NCI-H1048 (cell line): ENCODE measurements at regions not wholly inside any gene's neighbourhood (a gene's known extent, or its start where the extent isn't known, plus 50 kb on each side); places are given as distances from the start of the nearest gene placed in this dataset.

Source experiments
- DNase-seq: peaks from one replicate; lab custom pipeline; 2025; lab: John Stamatoyannopoulos, UW

DNA sequence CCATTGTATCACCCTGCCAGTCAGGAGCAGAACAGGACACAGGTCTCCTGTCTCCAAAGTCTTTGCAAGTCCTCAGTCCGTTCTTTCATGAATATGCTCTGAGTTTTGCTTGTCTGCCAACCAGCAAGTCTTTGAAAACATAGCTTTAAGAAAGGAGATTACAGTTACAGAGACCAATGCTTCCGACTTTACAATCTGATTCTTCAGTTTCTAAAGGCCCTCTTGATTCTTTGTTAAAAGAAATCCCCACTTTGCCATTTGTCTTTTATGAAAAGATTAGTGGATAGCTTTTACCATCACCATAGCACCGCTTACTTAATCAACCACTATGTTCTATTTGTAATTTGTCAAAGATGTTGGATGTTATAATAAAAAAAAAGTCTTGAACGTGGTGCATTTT is 562.8 kb upstream of the BTBD3 start:
- DNase-seq: no peak

DNA sequence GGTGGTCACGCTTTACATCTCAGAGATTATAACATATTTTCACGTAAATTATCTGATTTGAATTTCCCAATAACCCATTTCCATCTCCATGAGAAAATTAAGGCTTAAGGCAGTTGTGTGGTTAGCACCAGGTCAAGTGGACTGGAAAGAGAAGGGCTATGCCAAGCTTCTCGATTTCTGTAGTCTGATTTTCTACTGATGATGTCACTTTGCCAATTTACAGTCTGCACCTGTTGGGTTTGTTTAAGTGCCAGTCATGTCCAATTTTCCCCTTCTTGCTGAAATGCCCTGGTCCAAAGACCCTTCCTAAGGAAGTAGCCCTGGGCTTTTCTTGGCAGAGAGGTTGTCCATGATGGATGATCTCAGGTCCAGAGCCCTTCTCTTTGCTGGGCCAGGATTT is 562.3 kb upstream of the BTBD3 start:
- no peak for DNase-seq

DNA sequence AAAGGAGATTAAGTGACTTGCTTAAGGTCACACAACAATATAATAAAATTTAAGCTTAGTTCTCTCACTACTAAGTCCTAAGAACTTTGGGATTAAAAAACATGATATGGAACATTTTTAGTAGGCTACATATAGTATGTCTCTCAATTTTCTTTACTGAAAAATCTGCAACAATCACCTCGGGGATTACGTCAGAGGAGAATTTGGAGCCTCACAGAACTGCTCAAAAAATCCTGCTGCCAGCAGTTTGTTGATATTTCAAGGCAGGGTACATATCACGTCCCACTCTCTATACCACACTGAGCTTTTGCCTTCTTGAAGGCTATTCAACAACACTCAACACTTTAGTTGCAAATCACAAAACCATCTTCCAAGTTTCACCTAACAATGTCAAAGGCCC is 561.6 kb upstream of the BTBD3 start:
- DNase-seq: no peak

DNA sequence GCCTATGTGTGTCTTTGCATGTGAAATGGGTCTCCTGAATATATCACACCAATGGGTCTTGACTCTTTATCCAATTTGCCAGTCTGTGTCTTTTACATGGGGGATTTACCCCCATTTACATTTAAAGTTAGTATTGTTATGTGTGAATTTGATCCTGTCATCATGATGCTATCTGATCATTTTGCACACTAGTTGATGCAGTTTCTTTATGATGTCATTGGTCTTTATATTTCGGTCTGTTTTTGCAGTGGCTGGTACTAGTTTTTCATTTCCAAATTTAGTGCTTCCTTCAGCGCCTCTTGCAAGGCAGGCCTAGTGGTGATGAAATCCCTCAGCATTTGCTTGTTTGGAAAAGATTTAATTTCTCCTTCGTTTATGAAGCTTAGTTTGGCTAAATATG is 555.2 kb upstream of the BTBD3 start:
- no peak for DNase-seq

DNA sequence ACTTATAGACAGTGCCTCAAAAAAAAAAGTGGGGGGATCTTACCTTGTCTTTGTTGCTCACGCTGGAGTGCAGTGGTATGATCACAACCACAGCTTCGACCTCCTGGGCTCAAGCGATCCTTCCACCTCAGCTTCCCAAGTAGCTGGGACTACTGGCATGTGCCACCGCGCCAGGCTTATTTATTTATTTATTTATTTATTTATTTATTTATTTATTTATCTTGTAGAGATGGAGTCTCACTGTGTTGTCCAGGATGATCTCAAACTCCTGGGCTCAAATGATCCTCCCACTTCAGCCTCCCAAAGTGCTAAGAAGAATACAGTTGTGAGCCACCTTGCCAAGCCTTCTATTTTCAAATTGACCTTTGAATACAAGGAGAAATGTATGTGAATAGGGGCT is 553.0 kb upstream of the BTBD3 start:
- DNase-seq: no peak

DNA sequence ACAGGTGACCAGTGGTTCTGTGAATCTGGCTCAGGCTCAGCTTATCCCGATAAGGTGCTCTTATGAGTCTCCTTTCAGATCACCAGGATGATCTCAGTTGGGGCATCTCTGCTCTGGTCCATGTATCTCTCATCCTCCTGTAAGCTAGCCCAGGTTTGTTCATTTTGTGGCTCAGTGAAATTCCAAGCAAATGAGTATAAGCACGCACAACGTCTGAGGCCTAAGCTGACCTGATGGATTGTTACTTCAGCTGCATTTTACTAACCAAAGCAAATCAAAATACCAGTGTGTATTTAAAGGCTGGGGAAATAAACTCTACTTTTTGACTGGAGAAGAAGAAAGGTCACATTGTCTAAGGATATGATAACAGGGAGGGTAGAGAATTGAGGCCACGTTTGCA is 551.0 kb upstream of the BTBD3 start:
- DNase-seq: no peak

DNA sequence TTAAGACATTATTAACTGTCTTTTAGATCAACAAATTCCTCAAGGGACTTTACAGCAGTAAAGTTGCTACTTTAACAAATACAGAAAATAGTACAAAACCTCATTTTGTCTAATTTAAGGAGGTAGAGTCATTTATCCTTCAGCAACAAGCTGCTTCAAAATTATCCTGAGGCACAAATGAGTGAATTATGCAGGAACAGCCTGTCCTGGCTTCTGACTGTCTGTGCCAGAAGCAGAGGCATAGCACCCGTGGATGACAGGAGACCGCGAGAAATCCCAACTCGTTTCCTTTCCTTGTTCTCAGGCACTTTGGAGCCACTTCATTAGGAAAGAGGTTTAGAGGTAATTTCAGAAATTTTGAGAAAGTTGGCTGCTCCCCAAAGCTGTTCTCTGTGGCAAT is 549.2 kb upstream of the BTBD3 start:
- no peak for DNase-seq

DNA sequence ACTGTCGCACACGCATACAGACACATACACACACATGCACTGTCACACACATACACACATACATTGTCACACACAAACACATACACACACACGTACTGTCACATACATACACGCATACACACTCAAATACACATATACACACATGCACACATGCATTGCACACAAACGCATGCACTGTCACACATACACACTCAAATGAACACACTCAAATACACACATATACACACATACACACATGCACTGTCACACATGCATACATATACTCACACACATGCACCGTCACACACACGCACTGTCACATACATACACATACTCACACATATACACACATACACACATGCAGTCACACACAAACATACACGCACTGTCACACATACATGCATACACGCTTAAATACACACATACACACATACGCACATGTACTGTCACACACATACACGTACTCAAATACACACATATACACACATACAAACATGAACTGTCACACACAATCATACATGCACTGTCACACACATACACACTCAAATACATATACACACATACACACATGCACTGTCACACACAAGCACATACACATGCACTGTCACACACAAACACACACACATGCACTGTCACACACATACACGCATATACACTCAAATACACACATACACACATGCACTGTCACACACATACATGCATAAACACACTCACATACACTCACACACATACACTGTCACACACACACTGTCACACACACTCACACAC is 548.6 kb upstream of the BTBD3 start:
- DNase-seq: no peak

DNA sequence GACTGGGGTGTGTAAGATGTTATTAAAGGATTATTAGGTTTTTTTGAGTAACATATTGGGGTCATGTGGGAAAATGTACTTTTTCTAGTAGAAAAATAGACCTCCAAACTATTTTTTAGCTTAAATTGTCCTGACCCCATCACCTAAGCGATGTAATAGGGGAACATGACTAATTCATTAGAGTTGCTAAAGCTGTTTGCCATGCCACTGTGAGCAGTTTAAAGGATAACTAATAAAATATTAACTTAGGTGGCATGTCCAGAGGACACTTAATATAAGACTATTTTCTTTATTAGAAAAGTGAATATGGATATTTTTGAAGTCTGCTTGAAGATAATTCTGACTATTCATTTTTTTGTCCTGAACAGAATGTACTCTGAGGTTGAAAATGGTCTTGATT is 545.9 kb upstream of the BTBD3 start:
- DNase-seq: no peak

DNA sequence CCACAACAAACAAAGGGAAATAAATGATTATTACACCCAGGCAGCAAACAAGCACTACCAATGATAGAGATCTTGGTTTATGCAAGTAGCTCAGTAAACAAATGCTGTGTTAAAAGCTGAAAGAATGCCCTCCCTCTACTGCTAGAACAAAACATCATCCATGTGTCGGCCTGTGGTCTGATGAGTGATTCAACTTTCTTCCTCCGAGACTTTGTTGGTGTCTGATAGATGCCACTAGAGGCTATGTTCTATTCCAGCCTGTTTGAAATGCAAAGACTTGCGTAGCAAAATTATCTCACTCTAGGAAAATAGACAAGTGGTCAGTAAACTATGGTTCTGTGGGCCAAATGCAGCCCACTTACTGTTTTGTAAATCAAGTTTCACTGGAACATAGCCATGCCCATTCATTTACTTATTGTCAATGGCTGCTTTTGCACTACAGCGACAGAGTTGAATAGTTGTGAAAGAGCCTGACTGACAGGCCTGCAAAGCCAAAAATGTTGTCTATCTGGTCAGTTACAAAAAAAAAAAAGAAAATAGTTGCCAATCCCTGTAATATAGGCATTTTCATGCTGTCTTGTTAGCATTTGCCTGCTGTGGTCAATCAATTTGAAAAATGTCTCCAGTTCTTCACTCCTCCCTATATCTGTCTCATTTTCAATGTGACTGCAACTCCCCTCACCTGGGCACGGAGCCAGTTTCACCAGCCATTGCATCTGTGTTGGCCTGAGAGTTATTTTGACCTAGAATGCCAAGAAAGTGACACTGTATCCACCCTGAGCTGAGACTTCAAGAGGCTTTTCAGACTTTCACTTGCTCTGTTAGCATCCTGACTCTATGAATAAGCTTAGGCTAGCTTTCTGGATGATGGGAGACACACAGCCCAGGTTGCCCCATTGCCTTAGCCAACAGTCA is 544.6 kb upstream of the BTBD3 start:
- DNase-seq: no peak

DNA sequence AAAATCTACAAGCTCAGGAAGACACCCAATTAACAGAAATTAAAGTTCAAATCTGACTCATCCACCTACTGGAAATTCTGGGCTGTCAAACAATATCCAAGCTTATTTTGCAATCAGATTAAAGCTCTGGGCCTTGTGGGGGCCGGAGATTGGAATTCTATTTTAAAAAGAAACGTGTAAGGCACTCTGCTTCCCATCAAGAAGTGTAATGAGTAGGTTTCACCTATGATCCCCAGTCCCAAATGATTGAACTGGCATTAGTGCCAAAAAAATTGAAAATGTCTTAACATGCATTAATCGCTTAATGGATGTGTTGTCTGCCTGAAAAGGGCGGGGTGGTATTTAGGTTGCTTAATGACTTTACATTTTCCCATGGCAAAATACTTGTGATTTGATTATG is 542.4 kb upstream of the BTBD3 start:
- DNase-seq: no peak

DNA sequence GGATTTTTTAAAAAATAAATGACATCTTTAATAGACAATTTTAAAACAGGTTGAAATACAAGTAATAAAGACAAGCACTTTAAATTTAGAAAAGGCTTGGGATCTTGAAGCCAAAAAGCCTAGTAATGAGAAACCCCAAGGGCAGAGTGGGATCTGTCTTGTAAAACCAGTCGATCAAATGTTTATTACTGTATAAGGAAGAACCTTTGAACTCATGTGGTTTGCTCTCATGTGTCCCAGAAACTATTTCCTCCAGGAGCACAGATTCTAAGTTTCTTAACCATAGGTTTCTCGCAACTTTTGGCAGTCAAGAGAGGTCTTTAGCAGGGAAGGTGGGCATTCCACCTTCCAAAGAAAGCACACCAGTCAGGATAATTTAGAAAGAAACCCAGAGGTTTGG is 541.7 kb upstream of the BTBD3 start:
- no peak for DNase-seq

DNA sequence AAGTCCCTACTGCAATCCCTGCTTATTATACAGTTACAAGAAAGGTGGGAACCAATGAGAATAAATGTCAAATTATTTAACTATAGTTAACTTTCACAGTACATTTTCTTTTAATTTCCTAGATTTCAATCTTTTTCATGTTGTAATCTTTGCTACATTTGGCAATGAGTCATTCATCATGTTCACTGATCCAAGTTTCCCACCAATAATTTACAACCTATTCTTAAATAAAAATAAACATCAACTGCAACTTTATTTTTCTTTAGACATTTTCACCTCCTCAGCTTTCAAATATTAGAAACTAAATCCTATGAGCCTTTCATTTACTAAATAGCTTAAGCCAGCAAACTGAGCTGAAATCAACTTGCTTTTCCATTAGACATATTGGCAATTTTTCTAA is 541.3 kb upstream of the BTBD3 start:
- DNase-seq: no peak

DNA sequence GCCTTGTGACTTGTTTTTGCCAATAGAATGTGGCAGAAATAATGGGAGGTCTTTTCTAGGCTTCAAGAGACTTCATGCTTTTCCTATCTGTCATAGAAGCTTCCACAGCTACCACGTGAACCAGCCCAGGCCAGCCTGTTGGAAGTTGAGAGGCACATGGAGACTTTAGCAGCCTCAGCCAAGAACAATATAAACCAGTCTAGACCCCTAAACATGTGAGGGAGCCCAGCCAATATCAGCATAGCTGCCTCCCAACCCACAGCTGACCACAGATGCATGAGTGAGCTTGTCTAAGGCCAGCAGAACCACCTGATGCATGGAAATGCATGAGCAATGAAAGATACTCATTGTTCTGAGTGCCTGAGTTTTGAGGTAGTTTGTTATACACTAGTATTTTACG is 540.7 kb upstream of the BTBD3 start:
- no peak for DNase-seq

DNA sequence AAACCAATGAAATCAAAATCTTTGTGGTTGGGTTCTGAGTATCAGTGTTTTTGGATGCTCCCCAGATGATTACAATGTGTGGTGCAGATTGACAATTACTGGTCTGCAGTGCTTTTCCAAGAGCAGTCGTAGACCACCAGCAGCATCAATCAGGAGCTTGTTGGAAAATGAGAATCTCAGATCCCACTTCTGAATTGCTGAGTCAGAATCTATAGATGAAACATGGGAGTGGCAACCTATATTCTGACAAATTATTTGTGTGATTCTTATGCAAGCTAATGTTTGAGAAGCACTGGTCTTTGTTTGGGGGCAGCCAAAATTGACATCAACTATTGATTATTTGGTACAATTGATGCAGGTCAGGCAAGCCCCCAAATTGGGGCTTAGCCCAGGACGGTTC is 539.9 kb upstream of the BTBD3 start:
- no peak for DNase-seq

DNA sequence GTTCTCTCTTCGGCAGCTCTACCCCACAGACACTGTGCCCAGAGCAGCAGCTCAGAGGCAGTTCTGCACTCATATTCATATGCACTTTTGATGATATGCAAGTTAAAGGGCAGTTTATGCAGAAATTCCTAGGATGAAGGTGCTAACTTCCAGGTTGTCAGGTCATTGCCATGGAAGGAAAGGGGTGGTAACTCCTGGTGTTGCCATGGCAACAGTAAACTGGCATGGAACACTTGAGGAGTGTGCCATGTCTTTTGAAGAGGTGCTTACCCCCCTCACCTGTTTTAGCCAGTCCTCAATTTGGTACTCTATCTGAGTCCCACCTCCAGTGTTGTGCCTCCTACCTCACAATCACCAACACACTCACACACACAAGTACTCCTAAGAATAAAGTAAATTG is 539.4 kb upstream of the BTBD3 start:
- DNase-seq: no peak

DNA sequence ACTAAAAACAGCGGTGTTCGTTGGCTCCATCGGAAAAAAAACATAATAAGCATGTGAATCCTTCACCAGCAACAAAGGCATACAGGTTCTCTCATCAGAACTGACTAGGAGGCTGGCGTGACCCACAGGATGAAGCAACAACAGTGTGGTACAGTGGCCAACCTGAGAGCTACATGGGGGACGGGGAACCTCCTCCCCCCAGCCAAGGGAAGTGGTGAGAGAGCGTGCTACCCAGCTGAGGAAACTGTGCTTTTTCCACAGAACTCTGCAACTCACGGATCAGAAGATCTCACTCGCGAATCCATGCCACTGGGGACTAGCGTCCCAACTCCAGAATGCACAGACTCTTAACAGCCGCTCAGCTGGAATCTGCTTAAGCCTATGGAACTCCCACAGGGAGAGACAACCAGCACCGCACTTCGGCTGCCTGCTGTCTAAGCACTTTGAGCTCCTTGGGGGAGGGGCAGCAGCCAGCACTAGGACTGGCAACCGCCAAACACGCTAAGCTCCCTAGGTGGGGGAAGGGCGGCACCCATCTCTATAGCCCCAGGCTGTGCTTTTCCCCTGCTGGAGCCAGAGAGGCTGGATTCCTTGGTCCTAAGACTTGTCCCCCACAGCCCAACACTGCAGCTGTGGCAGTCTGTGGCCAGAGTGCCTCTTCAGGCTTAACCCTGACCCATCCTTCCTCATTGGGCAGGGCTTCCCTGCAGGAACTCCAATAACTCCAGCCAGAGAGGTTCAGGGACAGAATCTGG is 538.3 kb upstream of the BTBD3 start:
- DNase-seq: no peak

DNA sequence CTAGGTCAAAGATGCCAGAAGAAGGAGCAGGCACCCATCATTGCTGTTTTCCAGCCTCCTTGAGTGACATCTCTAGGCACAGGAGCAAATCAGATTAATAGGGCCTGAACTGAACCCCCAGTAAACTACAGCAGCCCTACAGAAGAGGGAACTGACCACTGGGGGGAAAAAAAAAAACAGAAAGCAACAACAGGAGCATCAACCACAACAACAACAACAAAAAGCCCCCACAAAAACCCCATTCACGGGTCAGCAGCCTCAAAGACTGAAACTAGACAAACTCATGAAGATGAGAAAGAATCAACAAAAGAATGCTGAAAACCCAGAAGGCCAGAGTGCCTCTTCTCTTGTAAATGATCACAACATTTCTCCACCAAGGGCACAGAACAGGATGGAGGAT is 537.4 kb upstream of the BTBD3 start:
- DNase-seq: no peak

DNA sequence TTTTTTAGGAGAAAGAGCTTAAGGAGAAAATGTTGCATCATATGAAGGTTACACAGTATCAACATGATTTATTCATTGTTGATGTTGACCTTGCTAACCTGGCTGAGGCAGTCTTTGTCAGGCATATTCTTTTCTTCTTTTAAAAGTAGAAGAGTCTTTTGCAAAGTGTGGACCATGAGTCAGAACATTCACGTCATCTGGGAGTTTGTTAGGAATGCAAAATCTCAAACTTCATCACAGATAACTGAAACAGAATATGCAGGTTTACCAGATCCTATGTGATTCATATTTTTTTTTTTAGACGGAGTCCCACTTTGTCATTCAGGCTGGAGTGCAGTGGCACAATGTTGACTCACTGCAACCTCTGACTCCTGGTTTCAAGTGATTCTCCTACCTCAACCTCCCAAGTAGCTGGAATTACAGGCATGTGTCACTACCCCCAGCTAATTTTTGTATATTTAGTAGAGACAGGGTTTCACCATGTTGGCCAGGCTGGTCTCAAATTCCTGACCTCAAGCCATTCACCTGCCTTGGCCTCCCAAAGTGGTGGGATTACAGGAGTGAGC is 530.4 kb upstream of the BTBD3 start:
- DNase-seq: no peak

DNA sequence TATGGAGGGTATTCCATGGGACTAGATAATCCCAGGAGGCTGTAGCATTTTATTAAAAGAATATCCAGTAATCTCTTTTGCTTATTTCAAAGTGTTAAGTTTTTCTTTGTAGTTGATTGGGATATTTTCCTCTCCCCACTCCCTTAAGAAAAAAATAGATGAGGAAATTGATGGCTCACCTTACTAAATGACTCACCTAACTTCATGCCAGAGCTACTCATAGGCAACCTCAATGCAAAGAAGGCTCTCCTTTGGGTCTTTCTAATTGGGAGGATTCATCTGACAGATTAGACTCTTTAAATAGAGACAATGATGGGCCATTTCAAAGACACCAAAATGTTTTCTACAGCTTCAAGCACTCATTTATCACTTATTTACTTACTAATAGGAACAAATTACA is 528.5 kb upstream of the BTBD3 start:
- DNase-seq: no peak

DNA sequence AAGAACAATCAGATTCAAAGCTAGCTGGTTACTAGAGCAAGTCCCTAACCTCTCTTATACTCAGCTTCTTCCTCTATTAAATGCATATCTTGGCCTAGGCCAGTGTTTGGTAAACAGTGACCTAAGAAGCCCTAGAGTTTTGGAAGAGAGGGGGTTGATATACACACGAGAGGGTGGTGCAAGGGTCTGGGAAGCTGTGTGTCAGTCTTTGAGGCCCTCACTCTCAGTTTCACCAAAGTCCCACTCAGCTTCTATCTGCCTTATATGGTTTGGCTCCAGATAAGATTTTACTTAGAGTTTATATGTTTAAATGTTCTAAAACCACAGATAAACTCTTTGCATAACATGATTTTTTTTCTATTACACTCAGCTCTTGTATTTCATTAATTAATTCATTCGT is 526.1 kb upstream of the BTBD3 start:
- DNase-seq: no peak

DNA sequence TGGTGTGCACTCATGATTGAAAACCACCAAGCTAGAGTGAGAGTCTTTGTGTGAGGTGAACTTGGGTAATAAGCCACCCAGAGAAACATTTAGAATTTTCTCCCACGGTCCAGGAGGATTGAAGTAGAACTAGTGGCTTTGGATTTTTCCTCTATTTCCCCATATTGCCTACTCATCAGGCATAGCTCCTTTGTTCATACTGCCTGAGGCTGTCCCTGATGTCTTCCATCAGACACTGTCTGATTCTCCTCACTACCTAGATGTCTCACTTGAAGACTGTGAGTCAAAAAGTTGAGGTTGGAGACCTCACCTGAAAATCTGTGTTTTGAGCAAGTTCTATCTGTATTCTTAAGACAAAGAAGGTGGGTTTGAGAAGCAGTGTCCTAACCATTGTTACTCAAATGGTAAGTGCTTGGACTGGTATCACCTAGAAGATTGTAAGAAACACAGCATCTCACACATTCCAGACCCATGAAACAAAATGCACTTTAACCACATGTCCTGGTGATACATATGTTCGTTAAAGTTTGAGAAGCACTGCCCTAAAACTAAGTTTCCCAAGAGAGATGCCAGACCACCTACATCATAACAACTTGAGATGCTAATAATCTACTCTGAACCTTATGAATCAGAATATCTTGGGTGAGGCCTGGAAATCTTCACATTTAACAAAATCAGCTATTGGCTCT is 523.4 kb upstream of the BTBD3 start:
- DNase-seq: no peak
